ENCODE measurements at regions not wholly inside any gene's neighbourhood (a gene's known extent, or its start where the extent isn't known, plus 50 kb on each side); places are given as distances from the start of the nearest gene placed in this dataset.

DNA sequence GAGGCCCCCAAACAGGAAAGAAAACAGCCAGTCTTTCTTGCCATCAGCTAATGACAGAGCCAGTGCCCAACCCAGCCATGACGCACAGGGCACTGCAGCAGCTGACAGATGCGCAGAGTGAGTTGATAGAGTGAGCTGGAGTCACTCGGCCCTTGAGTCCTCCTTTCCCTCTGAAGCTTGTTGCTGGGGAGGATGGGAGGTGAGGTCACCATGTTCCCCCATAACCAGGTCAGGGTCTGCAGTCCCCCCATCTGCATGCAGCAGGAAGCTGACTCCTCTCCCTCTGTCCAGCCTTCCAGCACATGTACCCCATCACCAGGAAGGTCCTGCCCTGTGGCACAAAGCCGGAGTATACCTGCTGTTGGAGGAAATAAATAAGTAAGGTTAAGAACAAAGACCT lies 174.6 kb downstream of the ABHD5 start:
- TF ChIP-seq, protein P1, sequence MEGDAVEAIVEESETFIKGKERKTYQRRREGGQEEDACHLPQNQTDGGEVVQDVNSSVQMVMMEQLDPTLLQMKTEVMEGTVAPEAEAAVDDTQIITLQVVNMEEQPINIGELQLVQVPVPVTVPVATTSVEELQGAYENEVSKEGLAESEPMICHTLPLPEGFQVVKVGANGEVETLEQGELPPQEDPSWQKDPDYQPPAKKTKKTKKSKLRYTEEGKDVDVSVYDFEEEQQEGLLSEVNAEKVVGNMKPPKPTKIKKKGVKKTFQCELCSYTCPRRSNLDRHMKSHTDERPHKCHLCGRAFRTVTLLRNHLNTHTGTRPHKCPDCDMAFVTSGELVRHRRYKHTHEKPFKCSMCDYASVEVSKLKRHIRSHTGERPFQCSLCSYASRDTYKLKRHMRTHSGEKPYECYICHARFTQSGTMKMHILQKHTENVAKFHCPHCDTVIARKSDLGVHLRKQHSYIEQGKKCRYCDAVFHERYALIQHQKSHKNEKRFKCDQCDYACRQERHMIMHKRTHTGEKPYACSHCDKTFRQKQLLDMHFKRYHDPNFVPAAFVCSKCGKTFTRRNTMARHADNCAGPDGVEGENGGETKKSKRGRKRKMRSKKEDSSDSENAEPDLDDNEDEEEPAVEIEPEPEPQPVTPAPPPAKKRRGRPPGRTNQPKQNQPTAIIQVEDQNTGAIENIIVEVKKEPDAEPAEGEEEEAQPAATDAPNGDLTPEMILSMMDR (conservative IDR thresholded peaks at IDR 0.05; ENCODE audit: low read depth, low read length) = no peak
- no peak for DNase-seq (ENCODE audit: low read depth)
- H3K4me3 ChIP-seq (ENCODE audit: low read depth, low read length) = no peak overlapping the region

DNA sequence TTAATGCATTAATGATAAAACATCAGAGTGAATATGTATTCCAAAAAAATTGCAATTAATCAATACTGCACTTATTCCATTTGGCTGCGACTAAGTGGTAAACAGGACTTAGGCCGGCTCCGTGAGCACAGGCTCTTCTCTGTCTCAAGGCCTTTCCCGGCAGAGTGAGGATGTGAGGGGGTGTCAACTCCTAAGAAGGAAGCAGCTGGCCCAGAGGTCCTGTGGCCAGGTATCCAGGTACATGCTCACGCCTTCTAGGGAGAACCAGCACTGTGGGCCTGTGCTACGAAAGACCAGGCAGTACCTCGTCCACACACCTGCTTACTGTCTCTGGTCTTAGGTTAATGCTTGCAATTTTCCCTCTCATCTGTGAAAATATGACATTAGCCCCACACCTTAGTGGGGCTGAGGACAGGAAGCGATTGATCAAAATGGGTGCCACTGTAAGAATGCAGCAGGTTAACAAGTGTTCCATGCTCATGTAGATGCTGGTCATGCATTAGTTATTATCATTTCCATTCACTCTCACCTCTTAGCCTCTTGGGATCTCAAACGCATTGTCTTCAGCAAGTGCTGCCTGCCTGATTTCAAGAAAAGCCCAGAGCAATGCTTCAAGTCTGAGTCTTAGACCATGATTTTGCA lies 175.3 kb downstream of the ABHD5 start:
- no peak overlapping the region for H3K4me3 ChIP-seq (ENCODE audit: low read depth, low read length)
- no peak for DNase-seq (ENCODE audit: low read depth)
- TF ChIP-seq, protein P1 (conservative IDR thresholded peaks at IDR 0.05; ENCODE audit: low read depth, low read length) = no peak

- H3K4me3 ChIP-seq (ENCODE audit: low read depth, low read length) = no peak overlapping the region
- TF ChIP-seq, protein P1 (conservative IDR thresholded peaks at IDR 0.05; ENCODE audit: low read depth, low read length) = no peak
- peak; percentile 96 for DNase-seq (ENCODE audit: low read depth)
Observed at GRCh38 chr3:43866529-43867353, 176.0 kb downstream of the ABHD5 start.

GRCh38 chr3:43867436-43868072 lies 176.8 kb downstream of the ABHD5 start:
- no peak overlapping the region for H3K4me3 ChIP-seq (ENCODE audit: low read depth, low read length)
- TF ChIP-seq, protein P1 (conservative IDR thresholded peaks at IDR 0.05; ENCODE audit: low read depth, low read length) = no peak
- peak; percentile 46 for DNase-seq (ENCODE audit: low read depth)

- H3K4me3 ChIP-seq (ENCODE audit: low read depth, low read length) = no peak overlapping the region
- TF ChIP-seq, protein P1 (conservative IDR thresholded peaks at IDR 0.05; ENCODE audit: low read depth, low read length) = no peak
- DNase-seq (ENCODE audit: low read depth) = no peak
Observed at GRCh38 chr3:43869491-43869890, 178.8 kb downstream of the ABHD5 start.

- no peak overlapping the region for H3K4me3 ChIP-seq (ENCODE audit: low read depth, low read length)
- DNase-seq (ENCODE audit: low read depth) = peak; percentile 61
- TF ChIP-seq, protein P1 (conservative IDR thresholded peaks at IDR 0.05; ENCODE audit: low read depth, low read length) = no peak
Observed at GRCh38 chr3:43870120-43870519, 179.4 kb downstream of the ABHD5 start.

All from epithelial cell of proximal tubule (primary cell).